Heart left ventricle (tissue), 13 donors: ENCODE measurements at regions not wholly inside any gene's neighbourhood (a gene's known extent, or its start where the extent isn't known, plus 50 kb on each side); places are given as distances from the start of the nearest gene placed in this dataset.
"Not testable (repeated sequence)": the region's sequence is repeated elsewhere in the genome, so short reads cannot be mapped to it uniquely, and the experiment has no call there.

Experiments used
- CTCF ChIP-seq, 12 donors: fragments of 200-600 bp; sonication (generic) in 4 of 12; IDR thresholded peaks; one replicate each; pipeline versions ENCODE4 v1.5.0 to v1.8.0; 2018 to 2022; ENCODE audit warnings: antibody characterized with exemption in 12 of 12, mild to moderate bottlenecking in 5 of 12
- POLR2A ChIP-seq, 2 donors: fragments of 450-650 bp; IDR thresholded peaks; one replicate each; pipeline ENCODE4 v1.6.1; 2017; ENCODE audit warnings: antibody characterized with exemption in 2 of 2, mild to moderate bottlenecking in 2 of 2, moderate library complexity in 2 of 2
- donor health status: ischemic (EF 13 %, LVEDD 7.1; RV severe dilation, severe dysfunction).
- donor health status: DM: no; HTN: yes; CAD: no.
- donor health status: DM: no; HTN: no; CAD: no.
- donor health status: ischemic (EF 25% LVEDD 6.9; RV normal size, moderate dysfunction).
- donor health status: ischemic (EF 25% LVEDD 5.7; RV mildly dilated, moderate dysfunction).
- donor health status: ischemic (EF 35%, LVEDD 5.7; RV mildly dilated, moderate dysfunction).
- donor health status: nonischemic (EF 11% LVEDD 7.7; RV severe dilation, severe dysfunction).
- donor health status: DM: yes; HTN: yes; CAD: no.
- donor health status: PGD.
- donor health status: ischemic (EF 29% LVEDD 5.4; RV normal size, mild dysfunction).
- donor health status: nonischemic (EF 23%, LVEDD 6.1; RV moderate dilation, normal function).

- not testable (repeated sequence) for TF ChIP-seq CTCF, POLR2A (IDR thresholded peaks at IDR 0.05)
Observed at GRCh38 chr2:223330747-223331146, 271.4 kb downstream of the SCG2 start.
